ENCODE measurements at regions not wholly inside any gene's neighbourhood (a gene's known extent, or its start where the extent isn't known, plus 50 kb on each side); places are given as distances from the start of the nearest gene placed in this dataset.

- no peak for TF ChIP-seq CTCF (IDR thresholded peaks at IDR 0.05; ENCODE audit: insufficient read depth, low read depth, low read length)
- no peak overlapping the region for H3K4me3 ChIP-seq (ENCODE audit: low read depth, low read length)
- DNase-seq (ENCODE audit: low read depth), result no peak
Measured at GRCh38 chr3:31349001-31349748, 183.6 kb upstream of the STT3B start.

GRCh38 chr3:31350307-31350706 lies 182.4 kb upstream of the STT3B start:
- DNase-seq (ENCODE audit: low read depth), result no peak
- no peak overlapping the region for H3K4me3 ChIP-seq (ENCODE audit: low read depth, low read length)
- TF ChIP-seq CTCF (IDR thresholded peaks at IDR 0.05; ENCODE audit: insufficient read depth, low read depth, low read length), result no peak

GRCh38 chr3:31352331-31352730 lies 180.4 kb upstream of the STT3B start:
- DNase-seq (ENCODE audit: low read depth), result no peak
- no peak for TF ChIP-seq CTCF (IDR thresholded peaks at IDR 0.05; ENCODE audit: insufficient read depth, low read depth, low read length)
- H3K4me3 ChIP-seq (ENCODE audit: low read depth, low read length), result no peak overlapping the region

GRCh38 chr3:31353166-31353565 lies 179.6 kb upstream of the STT3B start:
- no peak for TF ChIP-seq CTCF (IDR thresholded peaks at IDR 0.05; ENCODE audit: insufficient read depth, low read depth, low read length)

GRCh38 chr3:31354373-31354772 lies 178.4 kb upstream of the STT3B start:
- no peak for TF ChIP-seq CTCF (IDR thresholded peaks at IDR 0.05; ENCODE audit: insufficient read depth, low read depth, low read length)
- no peak overlapping the region for H3K4me3 ChIP-seq (ENCODE audit: low read depth, low read length)
- no peak for DNase-seq (ENCODE audit: low read depth)

More at GRCh38 chr3:31353166-31353565, 179.6 kb upstream of the STT3B start:
- no peak overlapping the region for H3K4me3 ChIP-seq (ENCODE audit: low read depth, low read length)
- DNase-seq (ENCODE audit: low read depth), result no peak

GRCh38 chr3:31355807-31356206 lies 176.9 kb upstream of the STT3B start:
- H3K4me3 ChIP-seq (ENCODE audit: low read depth, low read length), result no peak overlapping the region
- DNase-seq (ENCODE audit: low read depth), result no peak
- TF ChIP-seq CTCF (IDR thresholded peaks at IDR 0.05; ENCODE audit: insufficient read depth, low read depth, low read length), result no peak

GRCh38 chr3:31356941-31357340 lies 175.8 kb upstream of the STT3B start:
- no peak for TF ChIP-seq CTCF (IDR thresholded peaks at IDR 0.05; ENCODE audit: insufficient read depth, low read depth, low read length)
- no peak overlapping the region for H3K4me3 ChIP-seq (ENCODE audit: low read depth, low read length)
- no peak for DNase-seq (ENCODE audit: low read depth)
